Uterus (tissue), 2 donors: ENCODE measurements at regions not wholly inside any gene's neighbourhood (a gene's known extent, or its start where the extent isn't known, plus 50 kb on each side); places are given as distances from the start of the nearest gene placed in this dataset.

Experiments used
- CTCF ChIP-seq, 4 experiments: fragments of 200-600 bp in 2 of 4; fragments of 450-650 bp in 2 of 4; sonication (generic) in 2 of 4; IDR thresholded peaks; one replicate each; pipeline ENCODE4 v1.5.1; 2016 to 2019; ENCODE audit warnings: antibody characterized with exemption in 4 of 4, mild to moderate bottlenecking in 2 of 4, moderate library complexity in 1 of 4
- POLR2A ChIP-seq, 2 donors: fragments of 450-650 bp; IDR thresholded peaks; one replicate each; pipeline ENCODE4 v1.6.1; 2016; ENCODE audit warnings: antibody characterized with exemption in 2 of 2, mild to moderate bottlenecking in 1 of 2, moderate library complexity in 1 of 2

- TF ChIP-seq CTCF (IDR thresholded peaks at IDR 0.05): no peak
- no peak for TF ChIP-seq POLR2A (IDR thresholded peaks at IDR 0.05)
These were observed 156.2 kb upstream of the ZMIZ1 start for GRCh38 chr10:78912361-78913218.
